GM12878 (cell line): ENCODE measurements at regions not wholly inside any gene's neighbourhood (a gene's known extent, or its start where the extent isn't known, plus 50 kb on each side); places are given as distances from the start of the nearest gene placed in this dataset.
"Not testable (repeated sequence)": the region's sequence is repeated elsewhere in the genome, so short reads cannot be mapped to it uniquely, and the experiment has no call there.

Experiments
- EZH2 ChIP-seq: IDR thresholded peaks from 2 replicates; pipeline ENCODE4 v1.6.1; 2012; ENCODE audit warnings: low read depth, mild to moderate bottlenecking, control low read depth, inconsistent platforms, low read length, borderline replicate concordance; ENCODE audit not compliant: control insufficient read depth
- GABPA ChIP-seq: IDR thresholded peaks from 2 replicates; pipeline ENCODE4 v1.6.1; 2014; ENCODE audit warnings: antibody characterized with exemption, low read depth, mild to moderate bottlenecking, inconsistent platforms
- POLR2A ChIP-seq: IDR thresholded peaks from 2 replicates; pipeline ENCODE4 v1.6.1; 2011; ENCODE audit warnings: low read depth, mild to moderate bottlenecking, low read length
- POLR2AphosphoS2 ChIP-seq: IDR thresholded peaks from 2 replicates; pipeline ENCODE4 v1.6.1; 2011; ENCODE audit warnings: low read depth, mild to moderate bottlenecking, low read length, improper control_type of control experiment, moderate library complexity
- RAD21 ChIP-seq: IDR thresholded peaks from 2 replicates; pipeline ENCODE4 v1.6.1; 2011; ENCODE audit warnings: mild to moderate bottlenecking, low read depth, low read length, moderate library complexity; ENCODE audit not compliant: insufficient read depth
- TBL1XR1 ChIP-seq: IDR thresholded peaks from 2 replicates; pipeline ENCODE4 v1.6.1; 2012; ENCODE audit warnings: low read depth, low read length, improper control_type of control experiment

- not testable (repeated sequence) for TF ChIP-seq EZH2, POLR2AphosphoS2, RAD21, POLR2A, GABPA, TBL1XR1
Observed at GRCh38 chrX:113473015-113473414, 632.4 kb upstream of the AMOT start.
